IPS-18a (cell line): ENCODE measurements at regions not wholly inside any gene's neighbourhood (a gene's known extent, or its start where the extent isn't known, plus 50 kb on each side); places are given as distances from the start of the nearest gene placed in this dataset.
"Not testable (repeated sequence)": the region's sequence is repeated elsewhere in the genome, so short reads cannot be mapped to it uniquely, and the experiment has no call there.

Experiments used
- H3K27ac ChIP-seq: one replicate; pipeline ENCODE4 v1.5.1; 2013; ENCODE audit warnings: low read length
- H3K27me3 ChIP-seq: one replicate; pipeline ENCODE4 v1.6.1; 2013; ENCODE audit warnings: mild to moderate bottlenecking, low read length; ENCODE audit not compliant: control insufficient read depth, insufficient read depth
- H3K36me3 ChIP-seq: one replicate; pipeline ENCODE4 v1.6.1; 2013; ENCODE audit warnings: low read depth, low read length; ENCODE audit not compliant: control insufficient read depth
- H3K4me1 ChIP-seq: one replicate; pipeline ENCODE4 v1.6.1; 2013; ENCODE audit warnings: low read depth, low read length; ENCODE audit not compliant: control insufficient read depth
- H3K4me3 ChIP-seq: one replicate; pipeline ENCODE4 v1.5.1; 2013; ENCODE audit warnings: low read length
- H3K9ac ChIP-seq: one replicate; pipeline ENCODE4 v1.6.1; 2013; ENCODE audit warnings: mild to moderate bottlenecking, low read length, moderate library complexity
- H3K9me3 ChIP-seq: one replicate; pipeline ENCODE4 v1.6.1; 2013; ENCODE audit warnings: low read depth, low read length; ENCODE audit not compliant: control insufficient read depth

DNA sequence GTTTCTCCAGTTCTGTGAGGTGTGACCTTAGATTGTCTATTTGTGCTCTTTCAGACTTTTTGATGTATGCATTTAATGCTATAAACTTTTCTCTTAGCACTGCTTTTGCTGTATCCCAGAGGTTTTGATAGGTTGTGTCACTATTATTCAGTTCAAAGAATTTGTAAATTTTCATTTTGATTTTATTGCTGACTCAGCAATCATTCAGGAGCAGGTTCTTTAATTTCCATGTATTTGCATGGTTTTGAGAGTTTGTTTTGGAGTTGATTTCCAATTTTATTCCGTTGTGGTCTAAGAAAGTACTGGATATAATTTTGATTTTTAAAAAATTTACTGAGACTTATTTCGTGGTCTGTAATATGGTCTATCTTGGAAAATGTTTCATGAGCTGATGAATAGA is 182.7 kb downstream of the SQOR start:
- H3K27ac ChIP-seq, H3K9ac ChIP-seq, H3K27me3 ChIP-seq, H3K36me3 ChIP-seq, H3K4me1 ChIP-seq, H3K4me3 ChIP-seq, H3K9me3 ChIP-seq: not testable (repeated sequence)

- Histone ChIP-seq H3K36me3 (no peaks in the 10 kb centered on the region), H3K9me3 (no peaks in the 10 kb centered on the region), H3K4me1 (no peaks in the 10 kb centered on the region), H3K27ac (no peak overlapping the region), H3K4me3 (no peak overlapping the region), H3K9ac (no peak overlapping the region), H3K27me3 (no peaks in the 10 kb centered on the region)
Measured at GRCh38 chr15:45821390-45821789, 186.6 kb downstream of the SQOR start.

GRCh38 chr15:45822968-45823367 is 188.1 kb downstream of the SQOR start:
- not testable (repeated sequence) for H3K4me1 ChIP-seq, H3K4me3 ChIP-seq, H3K9me3 ChIP-seq, H3K27ac ChIP-seq, H3K9ac ChIP-seq, H3K36me3 ChIP-seq, H3K27me3 ChIP-seq

DNA sequence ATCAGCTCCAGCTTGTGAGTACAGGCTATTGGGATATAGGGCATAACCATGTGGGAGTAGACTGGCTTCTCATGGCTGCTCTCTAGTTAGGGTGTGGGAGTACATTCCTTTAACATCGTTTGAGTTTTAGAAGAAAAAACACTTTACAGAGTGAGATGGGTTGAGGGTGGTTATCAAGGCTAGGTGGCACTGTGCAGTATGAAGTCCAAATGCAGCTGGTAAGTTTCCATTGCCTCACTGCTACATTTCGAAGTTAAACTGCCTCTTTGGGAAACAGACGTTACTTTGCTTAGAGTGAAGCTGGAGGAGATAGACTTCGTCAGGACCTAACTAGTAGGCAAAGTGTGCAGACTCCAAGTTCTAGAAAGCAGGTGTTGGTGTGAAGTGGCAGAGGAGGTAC is 192.4 kb downstream of the SQOR start:
- H3K9ac ChIP-seq = no peak overlapping the region
- no peaks in the 10 kb centered on the region for H3K27me3 ChIP-seq

DNA sequence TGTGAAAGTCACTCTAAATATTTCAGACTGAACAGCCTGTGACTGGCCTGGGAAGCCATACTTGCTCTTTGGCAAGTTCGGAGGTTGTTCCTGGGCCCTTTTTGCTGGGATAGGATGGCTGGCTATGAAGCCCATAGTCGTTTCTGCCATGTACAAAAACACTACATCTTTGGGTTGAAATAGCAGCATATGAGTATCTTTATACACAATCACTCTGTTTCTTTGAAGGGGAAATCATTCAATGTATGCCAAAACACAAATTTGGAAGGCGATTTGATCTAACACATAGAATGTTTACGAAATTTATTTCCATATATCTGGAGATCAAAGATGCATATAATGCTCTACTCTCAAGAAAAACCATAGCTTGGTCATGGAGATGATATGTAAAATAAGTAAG is 192.9 kb downstream of the SQOR start:
- Histone ChIP-seq H3K27me3 (no peaks in the 10 kb centered on the region), H3K27ac (no peak overlapping the region)

More for the DNA sequence above, 192.4 kb downstream of the SQOR start:
- Histone ChIP-seq H3K27ac (no peak overlapping the region), H3K4me3 (no peak overlapping the region), H3K9me3 (no peaks in the 10 kb centered on the region), H3K4me1 (no peaks in the 10 kb centered on the region), H3K36me3 (no peaks in the 10 kb centered on the region)

GRCh38 chr15:45829336-45830153 is 194.7 kb downstream of the SQOR start:
- H3K9ac ChIP-seq = no peak overlapping the region
- no peak overlapping the region for H3K27ac ChIP-seq
- no peaks in the 10 kb centered on the region for H3K27me3 ChIP-seq
- H3K36me3 ChIP-seq = no peaks in the 10 kb centered on the region
- no peaks in the 10 kb centered on the region for H3K9me3 ChIP-seq
- H3K4me1 ChIP-seq = no peaks in the 10 kb centered on the region
- H3K4me3 ChIP-seq = no peak overlapping the region

More for the DNA sequence above, 192.9 kb downstream of the SQOR start:
- H3K4me1 ChIP-seq = no peaks in the 10 kb centered on the region
- no peak overlapping the region for H3K9ac ChIP-seq
- no peaks in the 10 kb centered on the region for H3K9me3 ChIP-seq
- H3K4me3 ChIP-seq = no peak overlapping the region
- no peaks in the 10 kb centered on the region for H3K36me3 ChIP-seq

DNA sequence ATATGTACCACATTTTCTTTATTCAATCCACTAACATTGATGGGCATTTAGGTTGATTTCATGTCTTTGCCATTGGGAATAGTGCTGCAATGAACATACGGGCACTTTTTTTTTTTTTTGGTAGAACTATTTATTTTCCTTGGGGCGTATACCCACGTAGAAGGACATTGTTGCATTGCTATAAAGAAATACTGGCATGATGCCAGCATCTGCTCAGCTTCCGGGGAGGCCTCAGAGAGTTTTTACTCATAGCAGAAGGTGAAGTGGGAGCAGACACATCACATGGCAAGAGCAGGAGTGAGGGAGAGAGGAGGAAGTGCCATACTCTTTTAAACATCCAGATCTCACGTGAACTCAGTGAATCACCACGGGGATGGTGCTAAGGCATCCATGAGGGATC is 197.0 kb downstream of the SQOR start:
- Histone ChIP-seq H3K27me3 (no peaks in the 10 kb centered on the region), H3K27ac (no peak overlapping the region), H3K36me3 (no peaks in the 10 kb centered on the region), H3K4me3 (no peak overlapping the region), H3K9me3 (no peaks in the 10 kb centered on the region), H3K9ac (no peak overlapping the region), H3K4me1 (no peaks in the 10 kb centered on the region)

GRCh38 chr15:45834622-45835021 is 199.8 kb downstream of the SQOR start:
- Histone ChIP-seq H3K9me3 (no peaks in the 10 kb centered on the region), H3K27me3 (no peaks in the 10 kb centered on the region), H3K36me3 (no peaks in the 10 kb centered on the region), H3K4me3 (no peak overlapping the region), H3K4me1 (no peaks in the 10 kb centered on the region), H3K27ac (no peak overlapping the region), H3K9ac (no peak overlapping the region)

GRCh38 chr15:45842151-45842550 is 207.3 kb downstream of the SQOR start:
- Histone ChIP-seq H3K9me3 (no peaks in the 10 kb centered on the region), H3K27me3 (no peaks in the 10 kb centered on the region), H3K4me1 (no peaks in the 10 kb centered on the region), H3K4me3 (no peak overlapping the region), H3K27ac (no peak overlapping the region), H3K9ac (no peak overlapping the region), H3K36me3 (no peaks in the 10 kb centered on the region)

GRCh38 chr15:45847645-45848044 is 212.8 kb downstream of the SQOR start:
- H3K27ac ChIP-seq = no peak overlapping the region
- no peaks in the 10 kb centered on the region for H3K4me1 ChIP-seq
- H3K4me3 ChIP-seq = no peak overlapping the region
- peaks cover 8% of the 10 kb centered on the region for H3K9me3 ChIP-seq
- H3K9ac ChIP-seq = no peak overlapping the region
- no peaks in the 10 kb centered on the region for H3K36me3 ChIP-seq
- no peaks in the 10 kb centered on the region for H3K27me3 ChIP-seq

DNA sequence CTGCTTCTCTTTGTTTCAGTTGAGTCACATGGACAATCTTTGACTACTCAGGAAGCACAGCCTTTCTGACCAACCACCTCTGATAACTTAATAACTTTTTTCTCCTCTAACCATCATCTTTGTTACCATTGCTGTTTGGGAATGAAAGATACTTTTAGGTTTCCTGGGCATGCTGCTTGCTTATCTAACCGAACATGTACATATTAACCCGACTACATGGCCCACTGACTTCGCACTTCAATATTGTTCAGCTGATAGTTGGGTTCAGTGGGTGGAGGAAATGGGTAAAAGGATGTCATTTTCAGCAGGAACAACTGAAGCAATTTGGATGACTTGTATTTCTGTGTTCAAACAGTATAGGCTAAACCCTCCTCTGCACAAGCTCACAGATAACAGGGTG is 214.3 kb downstream of the SQOR start:
- Histone ChIP-seq H3K4me3 (no peak overlapping the region), H3K9me3 (peaks cover 8% of the 10 kb centered on the region), H3K9ac (no peak overlapping the region), H3K4me1 (no peaks in the 10 kb centered on the region), H3K27me3 (no peaks in the 10 kb centered on the region), H3K36me3 (no peaks in the 10 kb centered on the region), H3K27ac (no peak overlapping the region)

GRCh38 chr15:45854455-45855202 is 219.8 kb downstream of the SQOR start:
- Histone ChIP-seq H3K9ac (no peak overlapping the region), H3K27ac (no peak overlapping the region), H3K4me1 (no peaks in the 10 kb centered on the region), H3K36me3 (no peaks in the 10 kb centered on the region), H3K9me3 (peaks cover 8% of the 10 kb centered on the region), H3K27me3 (no peaks in the 10 kb centered on the region), H3K4me3 (no peak overlapping the region)
